ENCODE measurements at regions not wholly inside any gene's neighbourhood (a gene's known extent, or its start where the extent isn't known, plus 50 kb on each side); places are given as distances from the start of the nearest gene placed in this dataset.
"Not testable (repeated sequence)": the region's sequence is repeated elsewhere in the genome, so short reads cannot be mapped to it uniquely, and the experiment has no call there.

GRCh38 chr5:120344181-120344580 is 119.9 kb upstream of the PRR16 start:
- BruUV-seq (replicated peaks), result no TSS peak
- intact Hi-C loops (cut with micrococcal nuclease; ENCODE audit: unreplicated experiment), result no loop called here
- no peaks in the 10 kb centered on the region for H3K4me1 Mint-ChIP-seq (ENCODE audit: low read depth, unreplicated experiment)
- DNase-seq, result no peak
- no peak overlapping the region for H3K4me3 Mint-ChIP-seq (ENCODE audit: low read depth, unreplicated experiment)
- no peaks in the 10 kb centered on the region for H3K27me3 Mint-ChIP-seq (ENCODE audit: unreplicated experiment)
- no peaks in the 10 kb centered on the region for H3K9me3 Mint-ChIP-seq (ENCODE audit: low read depth, unreplicated experiment)
- no peak for TF ChIP-seq CTCF (IDR thresholded peaks at IDR 0.05; ENCODE audit: unreplicated experiment)
- H3K36me3 Mint-ChIP-seq (ENCODE audit: insufficient read depth, unreplicated experiment), result no peaks in the 10 kb centered on the region
- no peak overlapping the region for H3K27ac Mint-ChIP-seq (ENCODE audit: unreplicated experiment)
- CTCF ChIA-PET, result no interaction called here

GRCh38 chr5:120345947-120346346 is 118.2 kb upstream of the PRR16 start:
- intact Hi-C loops (cut with micrococcal nuclease; ENCODE audit: unreplicated experiment), result no loop called here
- no peaks in the 10 kb centered on the region for H3K36me3 Mint-ChIP-seq (ENCODE audit: insufficient read depth, unreplicated experiment)
- H3K4me1 Mint-ChIP-seq (ENCODE audit: low read depth, unreplicated experiment), result no peaks in the 10 kb centered on the region
- H3K27ac Mint-ChIP-seq (ENCODE audit: unreplicated experiment), result no peak overlapping the region
- no peaks in the 10 kb centered on the region for H3K27me3 Mint-ChIP-seq (ENCODE audit: unreplicated experiment)
- DNase-seq, result no peak
- H3K4me3 Mint-ChIP-seq (ENCODE audit: low read depth, unreplicated experiment), result no peak overlapping the region
- CTCF ChIA-PET, result no interaction called here
- H3K9me3 Mint-ChIP-seq (ENCODE audit: low read depth, unreplicated experiment), result peaks cover 3% of the 10 kb centered on the region
- BruUV-seq (replicated peaks), result no TSS peak
- TF ChIP-seq CTCF (IDR thresholded peaks at IDR 0.05; ENCODE audit: unreplicated experiment), result no peak

GRCh38 chr5:120351071-120351470 is 113.0 kb upstream of the PRR16 start:
- DNase-seq; H3K27me3 Mint-ChIP-seq (ENCODE audit: unreplicated experiment); intact Hi-C loops (cut with micrococcal nuclease; ENCODE audit: unreplicated experiment); H3K36me3 Mint-ChIP-seq (ENCODE audit: insufficient read depth, unreplicated experiment); H3K9me3 Mint-ChIP-seq (ENCODE audit: low read depth, unreplicated experiment); BruUV-seq (replicated peaks); H3K4me1 Mint-ChIP-seq (ENCODE audit: low read depth, unreplicated experiment); CTCF ChIA-PET; H3K27ac Mint-ChIP-seq (ENCODE audit: unreplicated experiment); H3K4me3 Mint-ChIP-seq (ENCODE audit: low read depth, unreplicated experiment): not testable (repeated sequence)

- CTCF ChIA-PET, result no interaction called here
Observed at GRCh38 chr5:120354126-120354525, 110.0 kb upstream of the PRR16 start.

GRCh38 chr5:120358949-120359348 is 105.2 kb upstream of the PRR16 start:
- BruUV-seq (replicated peaks), result no TSS peak
- no peaks in the 10 kb centered on the region for H3K36me3 Mint-ChIP-seq (ENCODE audit: insufficient read depth, unreplicated experiment)
- TF ChIP-seq CTCF (IDR thresholded peaks at IDR 0.05; ENCODE audit: unreplicated experiment), result no peak
- DNase-seq, result no peak
- H3K27me3 Mint-ChIP-seq (ENCODE audit: unreplicated experiment), result no peaks in the 10 kb centered on the region
- CTCF ChIA-PET, result no interaction called here
- H3K27ac Mint-ChIP-seq (ENCODE audit: unreplicated experiment), result no peak overlapping the region
- intact Hi-C loops (cut with micrococcal nuclease; ENCODE audit: unreplicated experiment), result no loop called here
- H3K9me3 Mint-ChIP-seq (ENCODE audit: low read depth, unreplicated experiment), result no peaks in the 10 kb centered on the region
- H3K4me3 Mint-ChIP-seq (ENCODE audit: low read depth, unreplicated experiment), result no peak overlapping the region
- H3K4me1 Mint-ChIP-seq (ENCODE audit: low read depth, unreplicated experiment), result peaks cover 12% of the 10 kb centered on the region

More at GRCh38 chr5:120354126-120354525, 110.0 kb upstream of the PRR16 start:
- H3K27ac Mint-ChIP-seq (ENCODE audit: unreplicated experiment), result no peak overlapping the region
- DNase-seq, result no peak
- intact Hi-C loops (cut with micrococcal nuclease; ENCODE audit: unreplicated experiment), result no loop called here
- H3K4me3 Mint-ChIP-seq (ENCODE audit: low read depth, unreplicated experiment), result no peak overlapping the region
- TF ChIP-seq CTCF (IDR thresholded peaks at IDR 0.05; ENCODE audit: unreplicated experiment), result no peak
- H3K36me3 Mint-ChIP-seq (ENCODE audit: insufficient read depth, unreplicated experiment), result no peaks in the 10 kb centered on the region
- peaks cover 6% of the 10 kb centered on the region for H3K4me1 Mint-ChIP-seq (ENCODE audit: low read depth, unreplicated experiment)
- BruUV-seq (replicated peaks), result no TSS peak
- peaks cover 9% of the 10 kb centered on the region for H3K9me3 Mint-ChIP-seq (ENCODE audit: low read depth, unreplicated experiment)
- H3K27me3 Mint-ChIP-seq (ENCODE audit: unreplicated experiment), result no peaks in the 10 kb centered on the region
